GM23338 (cell line): ENCODE measurements at regions not wholly inside any gene's neighbourhood (a gene's known extent, or its start where the extent isn't known, plus 50 kb on each side); places are given as distances from the start of the nearest gene placed in this dataset.

Experiments used
- ATAC-seq: fragments of 200-7000 bp; cut with Tn5 transposase; 3 replicates; pipeline ENCODE4 v1.9.1; 2020
- DNase-seq: peaks from one replicate; pipeline ENCODE4 v3.0.0-alpha.2; 2015; ENCODE audit warnings: low spot score
- H2AFZ ChIP-seq: fragments of 200-600 bp; sonication (generic); 2 replicates; pipeline ENCODE4 v1.8.0; 2016; ENCODE audit warnings: antibody characterized with exemption, mild to moderate bottlenecking, moderate library complexity
- H3F3A ChIP-seq: fragments of 200-600 bp; sonication (generic); replicated peaks from 2 replicates; pipeline ENCODE4 v1.8.0; 2017; ENCODE audit warnings: antibody characterized with exemption, mixed run types, low read depth
- H3K27ac ChIP-seq: fragments of 200-600 bp; sonication (generic); 2 replicates; pipeline ENCODE4 v1.6.1; 2016; ENCODE audit warnings: low read depth
- H3K27me3 ChIP-seq: fragments of 200-600 bp; sonication (generic); 2 replicates; pipeline ENCODE4 v1.8.0; 2016; ENCODE audit warnings: mild to moderate bottlenecking, mixed run types, moderate library complexity; ENCODE audit not compliant: insufficient read depth
- H3K36me3 ChIP-seq: fragments of 200-600 bp; sonication (generic); 2 replicates; pipeline ENCODE4 v1.8.0; 2016; ENCODE audit warnings: mild to moderate bottlenecking; ENCODE audit not compliant: insufficient read depth
- H3K4me1 ChIP-seq: fragments of 200-600 bp; sonication (generic); 2 replicates; pipeline ENCODE4 v1.8.0; 2016; ENCODE audit warnings: mild to moderate bottlenecking, moderate library complexity; ENCODE audit not compliant: insufficient read depth
- H3K4me2 ChIP-seq: fragments of 200-600 bp; sonication (generic); 2 replicates; pipeline ENCODE4 v1.7.1; 2017; ENCODE audit warnings: mixed run types
- H3K4me3 ChIP-seq: fragments of 200-600 bp; sonication (generic); 2 replicates; pipeline ENCODE4 v1.6.1; 2016; ENCODE audit warnings: mixed run types
- H3K79me2 ChIP-seq: fragments of 200-600 bp; sonication (generic); replicated peaks from 2 replicates; pipeline ENCODE4 v1.8.0; 2017; ENCODE audit warnings: mild to moderate bottlenecking; ENCODE audit not compliant: insufficient read depth
- H3K9me2 ChIP-seq: fragments of 200-600 bp; sonication (generic); 2 replicates; pipeline ENCODE4 v1.8.0; 2017; ENCODE audit not compliant: insufficient read depth
- H4K20me1 ChIP-seq: fragments of 200-600 bp; sonication (generic); replicated peaks from 2 replicates; pipeline ENCODE4 v1.8.0; 2017; ENCODE audit warnings: mild to moderate bottlenecking; ENCODE audit not compliant: insufficient read depth
- H3K27ac Mint-ChIP-seq: 2 replicates; pipeline ENCODE4 v1.8.0; 2020; ENCODE audit warnings: inconsistent platforms, mild to moderate bottlenecking, moderate library complexity, mixed read lengths
- H3K27me3 Mint-ChIP-seq: 3 replicates; pipeline ENCODE4 v1.8.0; 2022; ENCODE audit warnings: low read depth, mild to moderate bottlenecking, moderate library complexity, mixed read lengths, inconsistent platforms; ENCODE audit not compliant: insufficient read depth, poor library complexity
- H3K36me3 Mint-ChIP-seq: 3 replicates; pipeline ENCODE4 v1.8.0; 2021; ENCODE audit warnings: low read depth, mild to moderate bottlenecking, inconsistent platforms, moderate library complexity, mixed read lengths
- H3K4me1 Mint-ChIP-seq: 3 replicates; pipeline ENCODE4 v1.8.0; 2020; ENCODE audit warnings: mild to moderate bottlenecking, inconsistent platforms, mixed read lengths
- H3K4me3 Mint-ChIP-seq: 3 replicates; pipeline ENCODE4 v1.8.0; 2021; ENCODE audit warnings: moderate library complexity, mild to moderate bottlenecking, inconsistent platforms, mixed read lengths
- H3K9me3 Mint-ChIP-seq: 3 replicates; pipeline ENCODE4 v1.8.0; 2020; ENCODE audit warnings: moderate library complexity, mild to moderate bottlenecking, inconsistent platforms, mixed read lengths
- EZH2 ChIP-seq: fragments of 200-600 bp; sonication (generic); IDR thresholded peaks from one replicate; pipeline ENCODE4 v1.8.0; 2017; ENCODE audit warnings: antibody characterized with exemption, mild to moderate bottlenecking, low read depth; ENCODE audit not compliant: unreplicated experiment
- JUNB ChIP-seq: IDR thresholded peaks from one replicate; pipeline ENCODE4 v1.6.1; 2016; ENCODE audit warnings: antibody characterized with exemption; ENCODE audit not compliant: unreplicated experiment
- NANOG ChIP-seq: IDR thresholded peaks from 2 replicates; pipeline ENCODE4 v1.6.1; 2016; ENCODE audit warnings: antibody characterized with exemption, borderline replicate concordance
- POLR2AphosphoS5 ChIP-seq: IDR thresholded peaks from 2 replicates; pipeline ENCODE4 v1.6.1; 2016; ENCODE audit warnings: antibody characterized with exemption, low read depth
- STAT1 ChIP-seq: IDR thresholded peaks from one replicate; pipeline ENCODE4 v1.6.1; 2016; ENCODE audit warnings: antibody characterized with exemption; ENCODE audit not compliant: unreplicated experiment
- TF ChIP-seq, protein P1 (sequence below): fragments of 250-450 bp; sonication (Bioruptor Pico); IDR thresholded peaks from 2 replicates; pipeline ENCODE4 v1.5.0; 2020; ENCODE audit warnings: mild to moderate bottlenecking, moderate library complexity
- TF ChIP-seq, protein P2 (sequence below): IDR thresholded peaks from one replicate; pipeline ENCODE4 v1.6.1; 2018; ENCODE audit warnings: antibody characterized with exemption; ENCODE audit not compliant: unreplicated experiment

- TF ChIP-seq, protein P1, sequence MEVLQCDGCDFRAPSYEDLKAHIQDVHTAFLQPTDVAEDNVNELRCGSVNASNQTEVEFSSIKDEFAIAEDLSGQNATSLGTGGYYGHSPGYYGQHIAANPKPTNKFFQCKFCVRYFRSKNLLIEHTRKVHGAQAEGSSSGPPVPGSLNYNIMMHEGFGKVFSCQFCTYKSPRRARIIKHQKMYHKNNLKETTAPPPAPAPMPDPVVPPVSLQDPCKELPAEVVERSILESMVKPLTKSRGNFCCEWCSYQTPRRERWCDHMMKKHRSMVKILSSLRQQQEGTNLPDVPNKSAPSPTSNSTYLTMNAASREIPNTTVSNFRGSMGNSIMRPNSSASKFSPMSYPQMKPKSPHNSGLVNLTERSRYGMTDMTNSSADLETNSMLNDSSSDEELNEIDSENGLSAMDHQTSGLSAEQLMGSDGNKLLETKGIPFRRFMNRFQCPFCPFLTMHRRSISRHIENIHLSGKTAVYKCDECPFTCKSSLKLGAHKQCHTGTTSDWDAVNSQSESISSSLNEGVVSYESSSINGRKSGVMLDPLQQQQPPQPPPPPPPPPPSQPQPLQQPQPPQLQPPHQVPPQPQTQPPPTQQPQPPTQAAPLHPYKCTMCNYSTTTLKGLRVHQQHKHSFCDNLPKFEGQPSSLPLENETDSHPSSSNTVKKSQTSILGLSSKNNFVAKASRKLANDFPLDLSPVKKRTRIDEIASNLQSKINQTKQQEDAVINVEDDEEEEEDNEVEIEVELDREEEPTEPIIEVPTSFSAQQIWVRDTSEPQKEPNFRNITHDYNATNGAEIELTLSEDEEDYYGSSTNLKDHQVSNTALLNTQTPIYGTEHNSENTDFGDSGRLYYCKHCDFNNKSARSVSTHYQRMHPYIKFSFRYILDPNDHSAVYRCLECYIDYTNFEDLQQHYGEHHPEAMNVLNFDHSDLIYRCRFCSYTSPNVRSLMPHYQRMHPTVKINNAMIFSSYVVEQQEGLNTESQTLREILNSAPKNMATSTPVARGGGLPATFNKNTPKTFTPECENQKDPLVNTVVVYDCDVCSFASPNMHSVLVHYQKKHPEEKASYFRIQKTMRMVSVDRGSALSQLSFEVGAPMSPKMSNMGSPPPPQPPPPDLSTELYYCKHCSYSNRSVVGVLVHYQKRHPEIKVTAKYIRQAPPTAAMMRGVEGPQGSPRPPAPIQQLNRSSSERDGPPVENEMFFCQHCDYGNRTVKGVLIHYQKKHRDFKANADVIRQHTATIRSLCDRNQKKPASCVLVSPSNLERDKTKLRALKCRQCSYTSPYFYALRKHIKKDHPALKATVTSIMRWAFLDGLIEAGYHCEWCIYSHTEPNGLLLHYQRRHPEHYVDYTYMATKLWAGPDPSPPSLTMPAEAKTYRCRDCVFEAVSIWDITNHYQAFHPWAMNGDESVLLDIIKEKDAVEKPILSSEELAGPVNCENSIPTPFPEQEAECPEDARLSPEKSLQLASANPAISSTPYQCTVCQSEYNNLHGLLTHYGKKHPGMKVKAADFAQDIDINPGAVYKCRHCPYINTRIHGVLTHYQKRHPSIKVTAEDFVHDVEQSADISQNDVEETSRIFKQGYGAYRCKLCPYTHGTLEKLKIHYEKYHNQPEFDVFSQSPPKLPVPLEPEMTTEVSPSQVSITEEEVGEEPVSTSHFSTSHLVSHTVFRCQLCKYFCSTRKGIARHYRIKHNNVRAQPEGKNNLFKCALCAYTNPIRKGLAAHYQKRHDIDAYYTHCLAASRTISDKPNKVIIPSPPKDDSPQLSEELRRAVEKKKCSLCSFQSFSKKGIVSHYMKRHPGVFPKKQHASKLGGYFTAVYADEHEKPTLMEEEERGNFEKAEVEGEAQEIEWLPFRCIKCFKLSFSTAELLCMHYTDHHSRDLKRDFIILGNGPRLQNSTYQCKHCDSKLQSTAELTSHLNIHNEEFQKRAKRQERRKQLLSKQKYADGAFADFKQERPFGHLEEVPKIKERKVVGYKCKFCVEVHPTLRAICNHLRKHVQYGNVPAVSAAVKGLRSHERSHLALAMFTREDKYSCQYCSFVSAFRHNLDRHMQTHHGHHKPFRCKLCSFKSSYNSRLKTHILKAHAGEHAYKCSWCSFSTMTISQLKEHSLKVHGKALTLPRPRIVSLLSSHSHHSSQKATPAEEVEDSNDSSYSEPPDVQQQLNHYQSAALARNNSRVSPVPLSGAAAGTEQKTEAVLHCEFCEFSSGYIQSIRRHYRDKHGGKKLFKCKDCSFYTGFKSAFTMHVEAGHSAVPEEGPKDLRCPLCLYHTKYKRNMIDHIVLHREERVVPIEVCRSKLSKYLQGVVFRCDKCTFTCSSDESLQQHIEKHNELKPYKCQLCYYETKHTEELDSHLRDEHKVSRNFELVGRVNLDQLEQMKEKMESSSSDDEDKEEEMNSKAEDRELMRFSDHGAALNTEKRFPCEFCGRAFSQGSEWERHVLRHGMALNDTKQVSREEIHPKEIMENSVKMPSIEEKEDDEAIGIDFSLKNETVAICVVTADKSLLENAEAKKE: no peak
- TF ChIP-seq EZH2 (no peak), JUNB (no peak)
These were observed 55.1 kb upstream of the CLDN10 start (continued) for GRCh38 chr13:95497381-95497807.

GRCh38 chr13:95498886-95499285 is 53.6 kb upstream of the CLDN10 start:
- Histone ChIP-seq H4K20me1 (no peaks in the 10 kb centered on the region), H2AFZ (no peak overlapping the region), H3K27me3 (no peaks in the 10 kb centered on the region), H3K36me3 (no peaks in the 10 kb centered on the region), H3K9me2 (no peaks in the 10 kb centered on the region), H3F3A (no peaks in the 10 kb centered on the region), H3K4me3 (no peak overlapping the region), H3K79me2 (no peaks in the 10 kb centered on the region), H3K27ac (no peak overlapping the region), H3K4me1 (peaks cover 5% of the 10 kb centered on the region; the same call in 1 of the 2 replicates), H3K4me2 (no peak overlapping the region)
- Mint-ChIP-seq H3K27ac (no peak overlapping the region), H3K9me3 (peaks cover 12% of the 10 kb centered on the region), H3K4me1 (peaks cover 5% of the 10 kb centered on the region), H3K36me3 (peaks cover 10% of the 10 kb centered on the region; the same call in 1 of the 3 replicates), H3K27me3 (peaks cover 3% of the 10 kb centered on the region), H3K4me3 (no peak overlapping the region)
- no peak for DNase-seq
- no peak for ATAC-seq
- no peak for TF ChIP-seq NANOG
- TF ChIP-seq, protein P2, sequence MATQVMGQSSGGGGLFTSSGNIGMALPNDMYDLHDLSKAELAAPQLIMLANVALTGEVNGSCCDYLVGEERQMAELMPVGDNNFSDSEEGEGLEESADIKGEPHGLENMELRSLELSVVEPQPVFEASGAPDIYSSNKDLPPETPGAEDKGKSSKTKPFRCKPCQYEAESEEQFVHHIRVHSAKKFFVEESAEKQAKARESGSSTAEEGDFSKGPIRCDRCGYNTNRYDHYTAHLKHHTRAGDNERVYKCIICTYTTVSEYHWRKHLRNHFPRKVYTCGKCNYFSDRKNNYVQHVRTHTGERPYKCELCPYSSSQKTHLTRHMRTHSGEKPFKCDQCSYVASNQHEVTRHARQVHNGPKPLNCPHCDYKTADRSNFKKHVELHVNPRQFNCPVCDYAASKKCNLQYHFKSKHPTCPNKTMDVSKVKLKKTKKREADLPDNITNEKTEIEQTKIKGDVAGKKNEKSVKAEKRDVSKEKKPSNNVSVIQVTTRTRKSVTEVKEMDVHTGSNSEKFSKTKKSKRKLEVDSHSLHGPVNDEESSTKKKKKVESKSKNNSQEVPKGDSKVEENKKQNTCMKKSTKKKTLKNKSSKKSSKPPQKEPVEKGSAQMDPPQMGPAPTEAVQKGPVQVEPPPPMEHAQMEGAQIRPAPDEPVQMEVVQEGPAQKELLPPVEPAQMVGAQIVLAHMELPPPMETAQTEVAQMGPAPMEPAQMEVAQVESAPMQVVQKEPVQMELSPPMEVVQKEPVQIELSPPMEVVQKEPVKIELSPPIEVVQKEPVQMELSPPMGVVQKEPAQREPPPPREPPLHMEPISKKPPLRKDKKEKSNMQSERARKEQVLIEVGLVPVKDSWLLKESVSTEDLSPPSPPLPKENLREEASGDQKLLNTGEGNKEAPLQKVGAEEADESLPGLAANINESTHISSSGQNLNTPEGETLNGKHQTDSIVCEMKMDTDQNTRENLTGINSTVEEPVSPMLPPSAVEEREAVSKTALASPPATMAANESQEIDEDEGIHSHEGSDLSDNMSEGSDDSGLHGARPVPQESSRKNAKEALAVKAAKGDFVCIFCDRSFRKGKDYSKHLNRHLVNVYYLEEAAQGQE: no peak
- no peak for TF ChIP-seq STAT1
- TF ChIP-seq POLR2AphosphoS5: no peak
- no peak for TF ChIP-seq JUNB
- TF ChIP-seq, protein P1: no peak
